H9 (cell line): ENCODE measurements at regions not wholly inside any gene's neighbourhood (a gene's known extent, or its start where the extent isn't known, plus 50 kb on each side); places are given as distances from the start of the nearest gene placed in this dataset.

Source experiments
- DNase-seq: peaks from one replicate; pipeline ENCODE4 v3.0.0-alpha.2; 2017
- H2AFZ ChIP-seq: one replicate; pipeline ENCODE4 v1.6.1; 2013; ENCODE audit warnings: mild to moderate bottlenecking, low read length, control low read depth, moderate library complexity
- H2AK5ac ChIP-seq: 2 replicates; pipeline ENCODE4 v1.6.1; 2013; ENCODE audit warnings: low read length, control low read depth, mixed read lengths; ENCODE audit not compliant: insufficient read length
- H2BK120ac ChIP-seq: one replicate; pipeline ENCODE4 v1.6.1; 2013; ENCODE audit warnings: low read depth, mild to moderate bottlenecking, low read length, control low read depth, inconsistent platforms; ENCODE audit not compliant: poor library complexity, severe bottlenecking
- H2BK12ac ChIP-seq: 2 replicates; pipeline ENCODE4 v1.6.1; 2013; ENCODE audit warnings: low read length, control low read depth, mixed read lengths, low read depth; ENCODE audit not compliant: insufficient read length
- H2BK15ac ChIP-seq: 2 replicates; pipeline ENCODE4 v1.6.1; 2013; ENCODE audit warnings: low read depth, low read length, control low read depth
- H2BK20ac ChIP-seq: one replicate; pipeline ENCODE4 v1.6.1; 2013; ENCODE audit warnings: low read depth, mild to moderate bottlenecking, low read length, control low read depth, inconsistent platforms; ENCODE audit not compliant: poor library complexity, severe bottlenecking
- H2BK5ac ChIP-seq: 2 replicates; pipeline ENCODE4 v1.6.1; 2013; ENCODE audit warnings: low read length, control low read depth, mixed read lengths; ENCODE audit not compliant: insufficient read length
- H3K14ac ChIP-seq: 2 replicates; pipeline ENCODE4 v1.6.1; 2013; ENCODE audit warnings: low read length, control low read depth; ENCODE audit not compliant: insufficient read depth
- H3K18ac ChIP-seq: 2 replicates; pipeline ENCODE4 v1.6.1; 2013; ENCODE audit warnings: low read depth, mild to moderate bottlenecking, mixed read lengths, low read length, control low read depth; ENCODE audit not compliant: insufficient read length
- H3K23ac ChIP-seq: 2 replicates; pipeline ENCODE4 v1.6.1; 2013; ENCODE audit warnings: low read length, control low read depth, mixed read lengths, low read depth; ENCODE audit not compliant: insufficient read length
- H3K23me2 ChIP-seq: 2 replicates; pipeline ENCODE4 v1.6.1; 2013; ENCODE audit warnings: low read depth, mild to moderate bottlenecking, mixed read lengths, low read length, control low read depth; ENCODE audit not compliant: insufficient read length, poor library complexity, severe bottlenecking
- H3K27ac ChIP-seq: 2 replicates; pipeline ENCODE4 v1.5.1; 2013; ENCODE audit warnings: low read length, control low read depth, mixed read lengths, low read depth; ENCODE audit not compliant: insufficient read length
- H3K27me3 ChIP-seq: 2 replicates; pipeline ENCODE4 v1.6.1; 2013; ENCODE audit warnings: low read length, control low read depth, inconsistent platforms; ENCODE audit not compliant: insufficient read depth
- H3K4ac ChIP-seq: 2 replicates; pipeline ENCODE4 v1.6.1; 2013; ENCODE audit warnings: low read depth, mild to moderate bottlenecking, control low read depth, inconsistent platforms, low read length, moderate library complexity
- H3K4me1 ChIP-seq: 2 replicates; pipeline ENCODE4 v1.6.1; 2013; ENCODE audit warnings: low read length, control low read depth, inconsistent platforms; ENCODE audit not compliant: insufficient read depth
- H3K4me2 ChIP-seq: 2 replicates; pipeline ENCODE4 v1.6.1; 2013; ENCODE audit warnings: low read length, control low read depth, mixed read lengths; ENCODE audit not compliant: insufficient read length, insufficient read depth
- H3K56ac ChIP-seq: 2 replicates; pipeline ENCODE4 v1.6.1; 2013; ENCODE audit warnings: low read depth, mild to moderate bottlenecking, mixed read lengths, low read length, control low read depth; ENCODE audit not compliant: insufficient read length
- H3K79me1 ChIP-seq: 2 replicates; pipeline ENCODE4 v1.6.1; 2013; ENCODE audit warnings: low read depth, mild to moderate bottlenecking, moderate library complexity, low read length, control low read depth, inconsistent platforms; ENCODE audit not compliant: insufficient read depth, poor library complexity, severe bottlenecking
- H3K79me2 ChIP-seq: 2 replicates; pipeline ENCODE4 v1.6.1; 2013; ENCODE audit warnings: low read length, control low read depth, inconsistent platforms; ENCODE audit not compliant: insufficient read depth
- H3K9ac ChIP-seq: 2 replicates; pipeline ENCODE4 v1.6.1; 2013; ENCODE audit warnings: low read length, control low read depth, mixed read lengths; ENCODE audit not compliant: insufficient read length; ENCODE audit errors: extremely low read depth
- H3K9me3 ChIP-seq: one replicate; pipeline ENCODE4 v1.6.1; 2013; ENCODE audit warnings: low read depth, low read length, inconsistent platforms; ENCODE audit not compliant: control insufficient read depth
- H3T11ph ChIP-seq: one replicate; pipeline ENCODE4 v1.6.1; 2013; ENCODE audit warnings: mild to moderate bottlenecking, low read length, control low read depth, inconsistent platforms
- H4K20me1 ChIP-seq: one replicate; pipeline ENCODE4 v1.6.1; 2013; ENCODE audit not compliant: control insufficient read depth, insufficient read length, insufficient read depth
- H4K5ac ChIP-seq: 2 replicates; pipeline ENCODE4 v1.6.1; 2013; ENCODE audit warnings: low read depth, mild to moderate bottlenecking, mixed read lengths, low read length, control low read depth; ENCODE audit not compliant: insufficient read length
- H4K8ac ChIP-seq: replicated peaks from 2 replicates; pipeline ENCODE4 v1.6.1; 2013; ENCODE audit warnings: low read length, control low read depth, mixed read lengths, low read depth; ENCODE audit not compliant: insufficient read length
- H4K91ac ChIP-seq: 2 replicates; pipeline ENCODE4 v1.6.1; 2013; ENCODE audit warnings: low read depth, mild to moderate bottlenecking, moderate library complexity, mixed read lengths, low read length, control low read depth; ENCODE audit not compliant: insufficient read length
- H3K27ac Mint-ChIP-seq, 3 experiments: 2 replicates in 2 of 3; 3 replicates in 1 of 3; pipeline ENCODE4 v1.8.0; 2020 to 2021; ENCODE audit warnings: mixed read lengths in 3 of 3, mild to moderate bottlenecking in 1 of 3, moderate library complexity in 1 of 3
- H3K27me3 Mint-ChIP-seq: 2 replicates; pipeline ENCODE4 v1.8.0; 2021; ENCODE audit warnings: low read depth, mild to moderate bottlenecking, moderate library complexity, mixed read lengths
- H3K36me3 Mint-ChIP-seq, 3 experiments: 2 replicates in 2 of 3; 3 replicates in 1 of 3; pipeline ENCODE4 v1.8.0; 2020 to 2021; ENCODE audit warnings: low read depth in 3 of 3, mixed read lengths in 3 of 3; ENCODE audit not compliant: insufficient read depth in 1 of 3
- H3K4me1 Mint-ChIP-seq, 2 experiments: 2 replicates each; pipeline ENCODE4 v1.8.0; 2020; ENCODE audit warnings: mixed read lengths in 2 of 2
- H3K4me3 Mint-ChIP-seq, 2 experiments: 2 replicates in 1 of 2; 3 replicates in 1 of 2; pipeline ENCODE4 v1.8.0; 2020 to 2021; ENCODE audit warnings: mild to moderate bottlenecking in 2 of 2, mixed read lengths in 2 of 2, moderate library complexity in 1 of 2
- H3K9me3 Mint-ChIP-seq, 2 experiments: 2 replicates in 1 of 2; 3 replicates in 1 of 2; pipeline ENCODE4 v1.8.0; 2020; ENCODE audit warnings: mild to moderate bottlenecking in 2 of 2, mixed read lengths in 2 of 2, moderate library complexity in 1 of 2
- WGBS: extraction: QIAGEN DNeasy Blood & Tissue Kit; methylation state at CpG from one replicate; pipeline ENCODE4 v1.1.7; 2013; ENCODE audit warnings: missing lambda C conversion rate, low lambda C conversion rate, mixed read lengths; ENCODE audit not compliant: insufficient read length; ENCODE audit errors: extremely low coverage; 5-methylcytosine and 5-hydroxymethylcytosine counted together
- TF ChIP-seq, protein P1 (sequence below): fragments of 200-600 bp; sonication (generic); conservative IDR thresholded peaks from 3 replicates; pipeline ENCODE4 v1.8.0; 2021; ENCODE audit warnings: antibody characterized with exemption, mild to moderate bottlenecking

DNA sequence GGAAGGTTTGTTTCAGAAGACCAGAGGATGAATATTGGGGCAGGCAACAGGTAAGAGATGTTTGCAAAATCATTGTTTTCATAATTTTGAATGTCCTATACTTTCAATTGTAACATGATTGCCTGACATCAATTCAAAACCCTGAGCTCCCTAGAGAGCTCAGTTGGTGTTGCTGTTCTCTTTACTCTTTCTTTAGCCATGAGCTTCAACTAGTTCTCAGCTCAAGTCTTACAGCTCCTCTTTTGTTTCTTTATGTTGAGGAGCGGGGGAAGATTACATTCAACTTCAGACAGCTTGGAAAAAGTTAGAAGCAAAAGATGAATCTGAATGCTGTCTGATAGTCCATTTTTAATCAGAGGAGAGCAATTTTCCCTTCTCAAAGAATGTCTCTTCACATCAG is 144.8 kb upstream of the TACR1 start:
- no peak overlapping the region for H2AK5ac ChIP-seq
- no peak overlapping the region for H2BK20ac ChIP-seq
- no peaks in the 10 kb centered on the region for H3K27me3 Mint-ChIP-seq
- no peak overlapping the region for H3K4ac ChIP-seq
- H2BK5ac ChIP-seq: no peak overlapping the region
- no peak overlapping the region for H2BK12ac ChIP-seq
- no peaks in the 10 kb centered on the region for H4K20me1 ChIP-seq
- peaks cover 22 to 24% of the 10 kb centered on the region in 2 experiments for H3K4me1 Mint-ChIP-seq
- H3K27ac ChIP-seq: no peak overlapping the region
- TF ChIP-seq, protein P1, sequence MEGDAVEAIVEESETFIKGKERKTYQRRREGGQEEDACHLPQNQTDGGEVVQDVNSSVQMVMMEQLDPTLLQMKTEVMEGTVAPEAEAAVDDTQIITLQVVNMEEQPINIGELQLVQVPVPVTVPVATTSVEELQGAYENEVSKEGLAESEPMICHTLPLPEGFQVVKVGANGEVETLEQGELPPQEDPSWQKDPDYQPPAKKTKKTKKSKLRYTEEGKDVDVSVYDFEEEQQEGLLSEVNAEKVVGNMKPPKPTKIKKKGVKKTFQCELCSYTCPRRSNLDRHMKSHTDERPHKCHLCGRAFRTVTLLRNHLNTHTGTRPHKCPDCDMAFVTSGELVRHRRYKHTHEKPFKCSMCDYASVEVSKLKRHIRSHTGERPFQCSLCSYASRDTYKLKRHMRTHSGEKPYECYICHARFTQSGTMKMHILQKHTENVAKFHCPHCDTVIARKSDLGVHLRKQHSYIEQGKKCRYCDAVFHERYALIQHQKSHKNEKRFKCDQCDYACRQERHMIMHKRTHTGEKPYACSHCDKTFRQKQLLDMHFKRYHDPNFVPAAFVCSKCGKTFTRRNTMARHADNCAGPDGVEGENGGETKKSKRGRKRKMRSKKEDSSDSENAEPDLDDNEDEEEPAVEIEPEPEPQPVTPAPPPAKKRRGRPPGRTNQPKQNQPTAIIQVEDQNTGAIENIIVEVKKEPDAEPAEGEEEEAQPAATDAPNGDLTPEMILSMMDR: no peak
- DNase-seq: no peak
- no peak overlapping the region for H4K91ac ChIP-seq
- no peak overlapping the region for H3K23ac ChIP-seq
- H3K36me3 Mint-ChIP-seq: no peaks in the 10 kb centered on the region
- H3K79me2 ChIP-seq: no peaks in the 10 kb centered on the region
- H3T11ph ChIP-seq: no peak overlapping the region
- no peak overlapping the region for H3K9ac ChIP-seq
- H2BK15ac ChIP-seq: no peak overlapping the region
- WGBS: no CpG with 5 or more reads among the region's 1 CpG
- H3K23me2 ChIP-seq: no peaks in the 10 kb centered on the region
- H3K56ac ChIP-seq: no peak overlapping the region
- H3K18ac ChIP-seq: no peak overlapping the region
- H2AFZ ChIP-seq: no peak overlapping the region
- H4K8ac ChIP-seq: no peak overlapping the region
- H3K14ac ChIP-seq: no peak overlapping the region
- no peaks in the 10 kb centered on the region for H3K9me3 ChIP-seq
- no peak overlapping the region for H4K5ac ChIP-seq
- H3K4me2 ChIP-seq: no peak overlapping the region
- H3K9me3 Mint-ChIP-seq: no peaks in the 10 kb centered on the region
- no peaks in the 10 kb centered on the region for H3K79me1 ChIP-seq
- H3K4me1 ChIP-seq: 0 out of 2 replicates have a peak, but pooled peaks cover 3% of the 10 kb centered on the region
- no peaks in the 10 kb centered on the region for H3K27me3 ChIP-seq
- no peak overlapping the region for H3K27ac Mint-ChIP-seq
- no peak overlapping the region for H3K4me3 Mint-ChIP-seq
- H2BK120ac ChIP-seq: no peak overlapping the region
